Spleen (tissue), 7 donors: ENCODE measurements at regions not wholly inside any gene's neighbourhood (a gene's known extent, or its start where the extent isn't known, plus 50 kb on each side); places are given as distances from the start of the nearest gene placed in this dataset.

Source experiments
- CTCF ChIP-seq, 11 experiments: fragments of 200-600 bp in 7 of 11; fragments of 450-650 bp in 4 of 11; sonication (generic) in 4 of 11; IDR thresholded peaks in 8 of 11; conservative IDR thresholded peaks in 3 of 11; 1 replicate in 7 of 11; 2 replicates in 4 of 11; pipeline versions ENCODE4 v1.4.0 to v1.8.0; 2016 to 2021; ENCODE audit warnings: antibody characterized with exemption in 11 of 11, inconsistent platforms in 4 of 11, mild to moderate bottlenecking in 1 of 11
- POLR2A ChIP-seq, 3 donors: fragments of 450-650 bp; IDR thresholded peaks; one replicate each; pipeline ENCODE4 v1.5.1; 2017; ENCODE audit warnings: antibody characterized with exemption in 3 of 3, mild to moderate bottlenecking in 1 of 3
- donor health status: DM: no; HTN: no; CAD: no; lungs with moderate emphysema.
- donor health status: DM: no; HTN: no; CAD: no.
- donor health status: DM: no; HTN: no; CAD: no.

GRCh38 chr5:136538534-136538933, 173.2 kb upstream of the TRPC7 start:
- TF ChIP-seq POLR2A (IDR thresholded peaks at IDR 0.05) (no peak), CTCF (IDR thresholded peaks at IDR 0.05 in 8 of 11, conservative IDR thresholded peaks at IDR 0.05 in 3 of 11) (no peak)
